ENCODE measurements at regions not wholly inside any gene's neighbourhood (a gene's known extent, or its start where the extent isn't known, plus 50 kb on each side); places are given as distances from the start of the nearest gene placed in this dataset.

DNA sequence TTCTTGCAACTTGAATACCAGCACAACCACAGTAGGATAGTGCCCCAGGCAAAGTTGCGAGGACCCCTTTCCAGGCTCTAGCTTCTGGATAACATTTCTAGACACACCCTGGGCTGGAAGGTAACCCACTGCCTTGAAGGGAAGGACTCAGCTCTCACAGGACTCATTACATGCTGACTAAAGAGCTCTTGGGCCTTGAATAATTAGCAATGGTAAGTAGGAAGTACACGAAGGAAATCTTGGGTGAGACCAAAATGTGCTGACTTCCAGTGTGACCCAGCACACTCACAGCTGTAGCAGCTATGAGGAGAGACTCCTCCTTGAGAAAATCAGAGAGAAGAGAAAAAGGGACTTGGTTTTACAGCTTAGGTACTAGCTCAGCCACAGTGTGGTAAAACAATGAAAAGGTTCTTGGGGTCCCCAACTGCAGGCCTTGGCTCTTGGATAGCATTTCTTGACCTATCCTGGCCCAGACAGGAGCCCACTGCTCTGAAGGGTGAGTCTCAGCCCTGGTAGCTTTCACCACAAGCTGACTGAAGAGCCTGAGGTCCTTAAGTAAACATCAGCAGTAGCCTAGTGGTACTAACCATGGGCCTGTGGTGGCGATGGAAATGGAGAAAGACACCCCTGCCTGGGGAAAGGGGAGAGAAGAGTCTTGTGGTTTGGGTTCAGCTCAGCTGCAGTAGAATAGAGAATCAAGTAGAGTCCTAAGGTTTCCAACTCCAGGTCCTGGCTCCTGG is 621.7 kb downstream of the SEMA5A start:
- DNase-seq: no peak

DNA sequence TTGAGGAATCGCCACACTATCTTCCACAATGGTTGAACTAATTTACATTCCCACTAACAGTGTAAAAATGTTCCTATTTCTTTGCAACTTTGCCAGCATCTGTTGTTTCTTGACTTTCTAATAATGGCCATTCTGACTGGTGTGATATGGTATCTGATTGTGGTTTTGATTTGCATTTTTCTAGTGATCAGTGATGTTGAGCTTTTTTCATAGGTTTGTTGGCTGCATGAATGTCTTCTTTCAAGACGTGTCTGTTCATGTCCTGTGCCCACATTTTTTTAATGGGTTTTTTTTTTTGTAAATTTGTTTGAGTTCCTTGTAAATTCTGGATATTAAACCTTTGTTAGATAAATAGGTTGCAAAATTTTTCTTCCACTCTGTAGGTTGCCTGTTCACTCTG is 615.9 kb downstream of the SEMA5A start:
- DNase-seq: no peak

DNA sequence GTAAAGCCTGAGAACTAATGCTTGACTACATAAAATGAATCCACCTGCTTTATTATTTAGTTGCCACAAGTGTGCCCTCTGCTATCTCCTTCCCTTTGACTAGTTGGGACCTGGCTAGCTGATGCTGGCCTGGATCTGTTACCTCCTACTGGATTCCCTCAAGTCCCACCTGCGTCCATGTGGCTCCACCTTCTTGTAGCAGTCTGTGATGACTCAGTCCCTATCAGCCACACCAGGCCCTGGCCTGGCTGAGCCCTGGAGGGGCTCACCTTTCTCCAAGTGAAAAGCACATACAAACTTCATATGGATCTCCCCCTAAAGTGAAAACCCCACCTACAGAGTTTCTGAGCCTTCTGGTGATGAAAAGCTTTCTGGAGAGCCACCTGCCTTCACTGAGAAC is 611.4 kb downstream of the SEMA5A start:
- DNase-seq: no peak

DNA sequence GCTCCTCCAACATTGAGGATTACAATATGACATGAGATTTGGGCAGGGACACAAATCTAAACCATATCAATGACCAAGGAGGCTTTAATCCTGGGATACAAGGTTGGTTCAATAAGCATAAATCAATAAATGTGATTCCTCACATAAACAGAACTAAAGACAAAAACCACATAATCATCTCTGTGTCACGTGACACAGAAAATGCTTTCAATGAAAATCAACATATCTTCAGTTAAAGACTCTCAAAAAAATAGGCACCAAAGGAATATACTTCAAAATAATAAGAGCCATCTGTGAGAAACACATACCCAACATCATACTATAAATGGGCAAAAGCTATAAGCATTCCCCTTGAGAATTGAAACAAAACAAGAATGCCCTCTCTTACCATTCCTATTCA is 604.9 kb downstream of the SEMA5A start:
- no peak for DNase-seq

DNA sequence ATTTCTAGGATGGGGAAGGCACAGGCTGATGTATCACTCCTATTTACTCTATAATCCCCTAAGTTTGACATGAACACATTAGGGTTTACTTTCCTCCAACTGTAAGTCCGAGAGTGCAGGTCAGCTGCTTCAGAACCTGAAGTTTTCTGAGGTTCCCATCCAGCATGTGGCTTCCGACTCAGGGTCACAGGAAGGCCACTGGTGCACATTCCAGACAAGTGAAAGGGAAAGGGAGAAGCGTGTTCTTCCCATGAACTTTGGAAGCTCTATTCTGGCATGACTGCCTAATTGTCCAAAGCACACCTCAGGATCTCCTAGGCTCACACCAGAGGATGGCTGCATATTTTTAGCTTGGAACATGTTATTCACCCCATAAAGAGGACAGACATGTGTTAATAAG is 602.6 kb downstream of the SEMA5A start:
- DNase-seq: no peak

DNA sequence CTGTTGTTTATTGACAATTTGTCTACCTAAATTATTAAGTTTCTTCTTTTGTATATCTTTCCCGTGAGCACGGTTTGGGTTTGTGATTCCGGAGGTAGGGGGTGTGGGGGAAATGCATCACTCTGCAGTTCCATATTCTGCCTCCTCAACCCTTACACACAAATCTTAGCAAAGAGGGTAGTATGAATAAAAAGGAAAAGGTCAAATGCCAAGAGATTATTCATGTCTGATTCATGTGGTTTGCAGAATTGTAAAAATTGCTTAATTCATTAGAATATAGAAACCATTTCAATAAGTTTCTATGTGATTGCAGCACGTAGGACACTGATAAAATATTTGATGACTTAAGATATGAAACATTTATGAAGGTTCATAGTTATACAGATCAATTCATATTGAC is 601.9 kb downstream of the SEMA5A start:
- DNase-seq: no peak

DNA sequence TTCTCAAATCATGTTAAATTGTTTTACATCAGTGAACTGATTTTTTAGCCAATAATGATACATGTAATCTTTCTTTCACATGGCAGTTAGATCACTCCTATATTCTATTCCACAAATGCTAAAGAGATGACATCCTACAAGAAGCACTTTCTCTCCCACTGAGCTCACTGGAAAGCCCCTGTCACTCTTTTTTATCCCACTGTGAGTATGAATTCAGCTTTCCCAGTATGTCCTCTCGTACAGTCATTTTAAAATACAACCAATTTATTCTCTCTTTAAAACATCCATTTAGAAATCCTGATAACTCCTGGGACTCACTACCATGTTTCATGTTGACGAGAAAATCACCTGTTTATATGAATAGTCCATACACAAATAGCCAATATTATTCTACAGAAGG is 599.9 kb downstream of the SEMA5A start:
- DNase-seq: no peak

DNA sequence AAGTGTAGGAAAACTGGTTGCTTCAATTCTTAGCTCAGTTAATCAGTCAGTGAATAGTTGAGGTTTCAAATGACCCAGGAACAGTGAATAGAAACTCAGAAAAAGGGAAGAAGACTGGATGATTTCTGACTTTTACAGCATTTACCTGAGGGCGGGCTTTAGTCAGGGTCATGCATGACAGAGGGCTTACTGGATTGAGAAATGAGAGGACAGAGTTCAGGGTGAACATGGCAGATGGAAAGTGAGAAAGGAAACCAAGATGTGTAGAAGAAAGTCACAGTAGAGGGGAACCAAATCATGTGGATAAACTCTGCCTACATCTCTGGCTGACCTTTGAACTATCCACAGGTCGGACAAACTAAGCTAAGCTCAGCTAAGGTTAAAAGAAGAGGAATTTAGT is 596.0 kb downstream of the SEMA5A start:
- no peak for DNase-seq

DNA sequence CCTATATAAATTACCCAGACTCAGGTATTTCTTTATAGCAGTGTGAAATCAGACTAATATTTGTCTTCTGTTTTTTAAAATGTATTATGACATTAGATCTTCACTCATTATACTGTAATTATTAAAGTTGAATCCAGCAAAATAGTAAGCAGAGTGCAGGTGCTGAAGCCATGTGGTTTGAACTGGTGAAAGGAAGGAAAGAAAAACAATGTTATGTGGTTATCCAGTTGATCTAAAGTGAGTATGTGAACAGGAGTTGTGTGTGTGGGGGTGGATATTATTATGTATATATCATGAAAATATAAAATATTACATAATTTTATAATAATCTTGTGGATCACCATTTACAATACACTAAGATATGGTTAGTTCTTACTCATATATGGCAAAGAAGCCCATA is 593.7 kb downstream of the SEMA5A start:
- DNase-seq: no peak

DNA sequence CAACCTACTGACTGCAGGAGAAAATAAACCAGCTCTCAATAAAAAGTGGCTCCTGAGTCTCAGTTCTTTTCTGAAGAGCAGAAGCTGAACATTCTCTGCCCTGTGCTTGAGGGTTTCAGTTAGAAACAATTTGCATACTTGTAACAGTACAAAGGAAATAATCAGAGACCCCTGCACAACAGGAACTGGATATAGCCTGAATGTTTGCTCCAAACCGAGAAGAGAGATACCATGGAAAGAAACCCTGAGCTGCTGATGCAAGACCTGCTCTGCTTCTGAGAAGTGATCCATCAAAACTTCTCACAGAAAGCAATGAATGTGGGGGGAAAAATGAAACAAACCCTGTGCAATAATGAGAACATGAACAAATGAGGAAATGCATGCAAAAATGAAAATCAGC is 592.9 kb downstream of the SEMA5A start:
- no peak for DNase-seq

DNA sequence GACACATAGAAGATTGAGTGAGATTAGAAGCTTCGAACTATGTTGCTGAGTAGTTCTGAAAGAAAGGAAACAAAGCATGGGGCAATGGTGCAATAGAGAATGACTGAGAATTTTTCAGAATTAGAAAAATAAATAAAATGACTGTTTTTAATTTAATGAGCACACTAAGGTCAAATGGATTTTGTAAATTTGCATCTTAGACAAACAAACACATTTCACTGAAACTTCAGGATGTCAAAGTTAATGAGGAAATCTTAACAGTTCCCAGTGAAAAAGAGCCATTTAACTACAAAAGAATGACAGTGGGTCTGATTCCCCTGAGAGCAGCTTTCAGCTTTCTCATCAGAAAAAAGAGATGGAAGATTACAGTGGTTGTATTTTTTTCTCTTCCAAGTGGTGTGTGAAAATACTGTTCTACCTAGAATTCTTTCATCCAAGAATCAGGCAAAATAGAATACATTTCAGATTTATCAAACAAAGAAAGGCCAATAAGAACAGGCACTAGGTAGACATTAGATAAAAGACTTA is 591.9 kb downstream of the SEMA5A start:
- no peak for DNase-seq

DNA sequence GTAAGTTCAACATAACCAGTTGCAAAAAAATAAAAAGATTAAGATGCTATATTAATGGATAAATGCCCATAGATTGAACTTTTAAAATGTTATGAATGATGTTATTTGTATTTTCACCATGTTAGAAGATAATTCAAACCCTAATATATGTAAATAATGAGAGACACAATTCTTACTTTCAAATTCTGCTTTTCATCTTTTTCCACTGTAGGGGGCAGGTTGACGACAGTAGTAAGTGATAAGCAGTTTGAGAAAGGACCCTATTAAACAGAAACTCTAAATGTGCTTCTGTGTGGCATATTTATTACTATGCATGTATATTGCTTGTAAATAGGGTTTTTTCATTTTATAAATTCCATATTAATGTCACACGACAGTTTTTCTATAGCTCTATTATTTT is 591.1 kb downstream of the SEMA5A start:
- DNase-seq: no peak

DNA sequence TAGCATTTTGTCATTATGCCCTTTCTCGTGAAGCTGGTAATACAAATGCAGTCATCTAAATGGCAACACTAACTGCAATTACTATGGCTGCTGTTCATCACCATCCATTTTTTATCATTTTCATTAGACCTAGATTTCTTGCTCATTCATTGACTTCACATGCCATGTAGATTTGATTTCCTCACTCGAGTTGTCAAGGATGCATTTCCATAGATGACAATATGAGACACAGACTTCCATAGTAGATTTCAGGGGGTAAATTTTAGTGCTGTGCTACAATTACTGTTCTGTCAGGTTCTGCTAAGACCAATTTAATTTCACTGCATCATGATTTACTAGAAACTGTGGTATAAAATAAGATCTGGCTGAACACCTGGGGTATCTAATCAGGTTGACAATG is 589.2 kb downstream of the SEMA5A start:
- DNase-seq: no peak

DNA sequence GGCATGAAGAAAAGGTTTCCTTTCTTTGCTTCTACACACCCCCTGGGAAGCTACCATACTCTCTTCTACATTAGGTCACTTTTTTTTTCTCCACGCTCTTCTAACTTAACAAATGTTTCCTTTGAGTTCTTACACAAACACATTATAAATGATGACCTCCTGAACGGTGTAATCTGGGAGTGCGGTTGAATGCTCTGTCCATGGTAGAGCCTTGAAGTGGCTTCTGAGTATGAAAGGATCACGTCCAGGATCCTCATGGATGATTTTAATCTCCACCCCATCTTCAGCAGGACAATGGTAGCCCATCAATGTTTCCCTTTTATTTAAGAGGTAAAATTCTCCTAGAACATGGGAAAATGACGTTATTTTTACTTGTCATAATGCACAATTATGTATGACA is 587.3 kb downstream of the SEMA5A start:
- no peak for DNase-seq

DNA sequence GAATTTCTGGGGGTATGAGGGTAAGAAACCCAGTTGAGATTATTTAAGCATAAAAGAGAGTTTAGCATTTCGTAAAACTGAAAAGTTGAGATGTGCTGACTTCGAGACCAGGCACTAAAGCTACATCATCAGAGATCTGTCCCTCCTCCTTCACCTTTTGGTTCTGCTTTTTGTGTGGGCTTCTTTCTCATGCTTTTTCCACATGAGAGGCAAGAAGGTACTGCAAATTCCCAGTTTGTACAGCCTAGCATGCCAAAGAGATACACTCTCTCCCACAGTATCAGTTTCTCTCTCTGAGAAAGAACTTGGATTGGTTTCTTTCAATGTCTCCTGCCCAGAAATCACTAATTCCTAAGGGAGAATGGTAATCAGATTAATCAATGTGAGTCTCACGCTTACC is 584.7 kb downstream of the SEMA5A start:
- DNase-seq: no peak

DNA sequence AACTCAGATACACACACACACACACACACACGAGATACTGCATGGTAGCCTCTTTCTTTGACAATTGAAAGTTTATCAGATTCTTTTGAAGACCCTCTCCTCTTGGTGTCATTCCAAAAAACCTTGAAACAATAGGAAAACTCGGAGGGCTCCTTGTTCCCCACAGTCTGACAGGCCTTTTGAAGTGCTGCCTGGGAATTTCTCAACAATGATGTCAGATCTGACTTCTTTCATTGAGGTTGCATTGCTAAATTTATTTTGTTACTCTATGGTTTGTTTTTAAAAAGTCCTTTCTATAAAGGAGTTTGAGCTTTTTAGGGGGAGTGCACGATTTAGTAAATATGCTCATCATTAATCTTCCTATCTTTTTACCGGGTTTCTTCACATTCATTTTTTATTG is 583.9 kb downstream of the SEMA5A start:
- DNase-seq: no peak

DNA sequence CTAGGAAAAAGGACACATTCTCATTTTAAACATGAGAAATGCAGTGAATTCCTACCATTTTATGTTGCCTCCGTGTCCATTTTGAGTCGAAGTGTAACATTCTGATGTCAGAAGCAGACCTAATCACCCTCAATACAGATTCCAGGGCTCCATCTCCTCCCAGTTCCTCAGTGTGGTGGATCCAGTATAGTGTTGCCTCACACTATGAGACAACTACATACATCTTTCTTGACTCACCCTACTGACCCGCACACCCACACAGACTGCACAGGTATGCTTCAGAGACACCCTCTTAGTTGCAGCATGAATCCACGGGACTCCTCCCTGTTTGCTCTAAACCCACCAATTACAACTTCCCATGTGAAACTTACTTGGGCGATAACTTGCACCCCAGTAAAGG is 564.9 kb downstream of the SEMA5A start:
- no peak for DNase-seq

DNA sequence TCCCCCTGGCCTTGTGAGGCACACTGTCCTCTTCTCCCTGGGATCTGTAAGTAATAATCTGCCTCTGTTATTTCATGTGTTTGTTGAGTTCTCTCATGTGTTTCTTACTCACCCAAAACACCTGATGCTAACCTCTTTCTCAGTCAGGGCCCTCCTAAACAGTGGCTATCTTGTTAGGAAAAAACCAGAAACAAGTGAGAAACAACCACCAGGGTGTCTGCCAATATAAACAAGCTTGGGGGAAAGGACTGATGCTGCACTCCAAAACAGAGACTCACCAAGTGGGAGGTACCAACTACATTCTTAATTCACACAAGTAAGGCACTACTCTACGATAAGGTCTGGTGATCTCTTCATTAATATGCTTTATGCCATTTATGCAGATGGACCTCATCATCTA is 564.4 kb downstream of the SEMA5A start:
- DNase-seq: no peak

DNA sequence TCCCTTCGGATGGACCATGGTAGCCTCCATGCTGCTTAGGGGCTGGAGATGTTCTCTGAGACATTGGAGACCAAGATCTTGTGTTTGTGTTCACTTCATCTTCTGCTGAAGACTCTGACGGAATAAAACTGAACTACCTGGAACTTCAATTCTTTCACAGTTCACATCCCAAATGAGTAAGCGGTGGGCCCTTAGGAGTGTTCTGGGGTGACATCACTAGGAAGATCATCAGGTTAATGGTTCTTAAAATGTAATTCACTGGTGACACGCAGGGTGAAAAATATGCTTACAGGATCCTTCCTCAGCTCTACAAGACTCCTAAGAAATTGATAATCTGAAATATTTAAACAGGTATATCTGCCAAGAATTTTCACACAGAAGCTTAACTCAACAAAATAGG is 561.5 kb downstream of the SEMA5A start:
- no peak for DNase-seq

All from right kidney (tissue), 1 donor.